Liver (tissue), 3 donors: ENCODE measurements at regions not wholly inside any gene's neighbourhood (a gene's known extent, or its start where the extent isn't known, plus 50 kb on each side); places are given as distances from the start of the nearest gene placed in this dataset.

Experiments
- ATF3 ChIP-seq: IDR thresholded peaks from 2 replicates; pipeline ENCODE4 v1.6.1; 2016; ENCODE audit warnings: antibody characterized with exemption
- CTCF ChIP-seq: fragments of 150-350 bp; IDR thresholded peaks from 2 replicates; pipeline ENCODE4 v1.5.1; 2017; ENCODE audit warnings: improper control_type of control experiment, low read depth, low read length; ENCODE audit not compliant: missing input control
- EGR1 ChIP-seq, 2 donors: IDR thresholded peaks; 2 replicates each; pipeline ENCODE4 v1.6.1; 2016 to 2018; ENCODE audit warnings: antibody characterized with exemption in 2 of 2, low read depth in 2 of 2
- FOXA1 ChIP-seq: IDR thresholded peaks from 2 replicates; pipeline ENCODE4 v1.6.1; 2016; ENCODE audit warnings: antibody characterized with exemption
- MAX ChIP-seq: IDR thresholded peaks from 2 replicates; pipeline ENCODE4 v1.6.1; 2016; ENCODE audit warnings: antibody characterized with exemption
- NR2F2 ChIP-seq: IDR thresholded peaks from 2 replicates; pipeline ENCODE4 v1.6.1; 2016; ENCODE audit warnings: antibody characterized with exemption
- RAD21 ChIP-seq, 2 donors: IDR thresholded peaks; 2 replicates each; pipeline ENCODE4 v1.6.1; 2016; ENCODE audit warnings: antibody characterized with exemption in 2 of 2, mild to moderate bottlenecking in 2 of 2
- SP1 ChIP-seq: IDR thresholded peaks from 2 replicates; pipeline ENCODE4 v1.6.1; 2018; ENCODE audit warnings: antibody characterized with exemption, mild to moderate bottlenecking
- TAF1 ChIP-seq: conservative IDR thresholded peaks from 2 replicates; pipeline ENCODE4 v1.6.1; 2016; ENCODE audit warnings: antibody characterized with exemption, mild to moderate bottlenecking
- YY1 ChIP-seq: IDR thresholded peaks from 2 replicates; pipeline ENCODE4 v1.6.1; 2016; ENCODE audit warnings: antibody characterized with exemption, mild to moderate bottlenecking
- ZBTB33 ChIP-seq: IDR thresholded peaks from 2 replicates; pipeline ENCODE4 v1.6.1; 2016; ENCODE audit warnings: antibody characterized with exemption
- TF ChIP-seq, protein P1 (sequence below): IDR thresholded peaks from 2 replicates; pipeline ENCODE4 v1.6.1; 2016; ENCODE audit warnings: antibody characterized with exemption, mild to moderate bottlenecking
- donor health status: healthy.
- donor health status: healthy.

- no peak for TF ChIP-seq YY1
- TF ChIP-seq CTCF, result no peak
- TF ChIP-seq RAD21 (IDR thresholded peaks at IDR 0.05), result no peak
- no peak for TF ChIP-seq ATF3
- no peak for TF ChIP-seq FOXA1
- TF ChIP-seq, protein P1, sequence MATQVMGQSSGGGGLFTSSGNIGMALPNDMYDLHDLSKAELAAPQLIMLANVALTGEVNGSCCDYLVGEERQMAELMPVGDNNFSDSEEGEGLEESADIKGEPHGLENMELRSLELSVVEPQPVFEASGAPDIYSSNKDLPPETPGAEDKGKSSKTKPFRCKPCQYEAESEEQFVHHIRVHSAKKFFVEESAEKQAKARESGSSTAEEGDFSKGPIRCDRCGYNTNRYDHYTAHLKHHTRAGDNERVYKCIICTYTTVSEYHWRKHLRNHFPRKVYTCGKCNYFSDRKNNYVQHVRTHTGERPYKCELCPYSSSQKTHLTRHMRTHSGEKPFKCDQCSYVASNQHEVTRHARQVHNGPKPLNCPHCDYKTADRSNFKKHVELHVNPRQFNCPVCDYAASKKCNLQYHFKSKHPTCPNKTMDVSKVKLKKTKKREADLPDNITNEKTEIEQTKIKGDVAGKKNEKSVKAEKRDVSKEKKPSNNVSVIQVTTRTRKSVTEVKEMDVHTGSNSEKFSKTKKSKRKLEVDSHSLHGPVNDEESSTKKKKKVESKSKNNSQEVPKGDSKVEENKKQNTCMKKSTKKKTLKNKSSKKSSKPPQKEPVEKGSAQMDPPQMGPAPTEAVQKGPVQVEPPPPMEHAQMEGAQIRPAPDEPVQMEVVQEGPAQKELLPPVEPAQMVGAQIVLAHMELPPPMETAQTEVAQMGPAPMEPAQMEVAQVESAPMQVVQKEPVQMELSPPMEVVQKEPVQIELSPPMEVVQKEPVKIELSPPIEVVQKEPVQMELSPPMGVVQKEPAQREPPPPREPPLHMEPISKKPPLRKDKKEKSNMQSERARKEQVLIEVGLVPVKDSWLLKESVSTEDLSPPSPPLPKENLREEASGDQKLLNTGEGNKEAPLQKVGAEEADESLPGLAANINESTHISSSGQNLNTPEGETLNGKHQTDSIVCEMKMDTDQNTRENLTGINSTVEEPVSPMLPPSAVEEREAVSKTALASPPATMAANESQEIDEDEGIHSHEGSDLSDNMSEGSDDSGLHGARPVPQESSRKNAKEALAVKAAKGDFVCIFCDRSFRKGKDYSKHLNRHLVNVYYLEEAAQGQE, result no peak
- no peak for TF ChIP-seq SP1
- no peak for TF ChIP-seq MAX
- TF ChIP-seq NR2F2, result no peak
- TF ChIP-seq EGR1 (IDR thresholded peaks at IDR 0.05; ENCODE audit: low read depth in 2 of 2), result no peak
- TF ChIP-seq TAF1, result no peak
- TF ChIP-seq ZBTB33, result no peak
Measured at GRCh38 chr15:93861413-93861812, 369.9 kb upstream of the MCTP2 start.
